ENCODE measurements at regions not wholly inside any gene's neighbourhood (a gene's known extent, or its start where the extent isn't known, plus 50 kb on each side); places are given as distances from the start of the nearest gene placed in this dataset.

GRCh38 chr5:57937025-57937424 lies 454.4 kb upstream of the ACTBL2 start:
- no peak overlapping the region for H2BK12ac ChIP-seq (ENCODE audit: low read length)
- WGBS, 2 donors (ENCODE audit: extremely low coverage in 2 of 2, insufficient read length in 2 of 2, insufficient replicate concordance in 1 of 2): no CpG with 5 or more reads among the region's 3 CpGs
- H3K27ac ChIP-seq (replicated peaks; ENCODE audit: low read length): no peak overlapping the region
- no peak overlapping the region for H3K4ac ChIP-seq (ENCODE audit: low read length)
- H3K4me3 ChIP-seq (ENCODE audit: low read length in 2 of 2): no peak overlapping the region
- no peaks in the 10 kb centered on the region for H3K9me3 ChIP-seq (replicated peaks in 1 of 2; ENCODE audit: control insufficient read depth in 2 of 2, insufficient read depth in 1 of 2, low read depth in 1 of 2, low read length in 2 of 2)
- no peak overlapping the region for H2BK5ac ChIP-seq (ENCODE audit: low read length)
- no peaks in the 10 kb centered on the region for H3K36me3 ChIP-seq (replicated peaks in 1 of 2; ENCODE audit: control insufficient read depth in 2 of 2, insufficient read depth in 2 of 2, low read length in 2 of 2)
- no peaks in the 10 kb centered on the region for H3K79me1 ChIP-seq (ENCODE audit: low read depth, low read length)
- no peak overlapping the region for H4K91ac ChIP-seq (ENCODE audit: low read depth, low read length, poor library complexity)
- no peaks in the 10 kb centered on the region for H3K4me1 ChIP-seq (ENCODE audit: control insufficient read depth in 2 of 2, insufficient read depth in 1 of 2, low read depth in 1 of 2, low read length in 2 of 2)
- H3K18ac ChIP-seq (ENCODE audit: low read length): no peak overlapping the region
- no peak overlapping the region for H2AFZ ChIP-seq (ENCODE audit: low read length)
- no peak overlapping the region for H3K4me2 ChIP-seq (ENCODE audit: insufficient read depth, low read length, poor library complexity, severe bottlenecking)
- DNase-seq (ENCODE audit: low spot score): no peak
- H2BK120ac ChIP-seq (ENCODE audit: low read depth, low read length): no peak overlapping the region
- H3K23ac ChIP-seq (ENCODE audit: low read depth, low read length, poor library complexity): no peak overlapping the region
- no peak overlapping the region for H4K8ac ChIP-seq (ENCODE audit: low read depth, low read length)
- no peak overlapping the region for H2BK15ac ChIP-seq (ENCODE audit: low read length)
- no peak overlapping the region for H3K9ac ChIP-seq (ENCODE audit: low read depth, low read length, poor library complexity)
- H2AK5ac ChIP-seq (ENCODE audit: low read depth, low read length): no peak overlapping the region
- H3K27me3 ChIP-seq (ENCODE audit: control insufficient read depth in 3 of 3, insufficient read depth in 3 of 3, low read depth in 1 of 3, low read length in 3 of 3): no peaks in the 10 kb centered on the region
- H3K14ac ChIP-seq (ENCODE audit: low read length): no peak overlapping the region

- H4K8ac ChIP-seq (ENCODE audit: low read depth, low read length): no peak overlapping the region
- H3K4me3 ChIP-seq (ENCODE audit: low read length in 2 of 2): no peak overlapping the region
- H3K4ac ChIP-seq (ENCODE audit: low read length): no peak overlapping the region
- WGBS, 2 donors (ENCODE audit: extremely low coverage in 2 of 2, insufficient read length in 2 of 2, insufficient replicate concordance in 1 of 2): no CpG with 5 or more reads among the region's 3 CpGs
- no peak overlapping the region for H3K9ac ChIP-seq (ENCODE audit: low read depth, low read length, poor library complexity)
- H3K23ac ChIP-seq (ENCODE audit: low read depth, low read length, poor library complexity): no peak overlapping the region
- no peak overlapping the region for H2BK15ac ChIP-seq (ENCODE audit: low read length)
- H3K79me1 ChIP-seq (ENCODE audit: low read depth, low read length): no peaks in the 10 kb centered on the region
- no peak overlapping the region for H3K27ac ChIP-seq (replicated peaks; ENCODE audit: low read length)
- H3K14ac ChIP-seq (ENCODE audit: low read length): no peak overlapping the region
- H3K4me1 ChIP-seq (ENCODE audit: control insufficient read depth in 2 of 2, insufficient read depth in 1 of 2, low read depth in 1 of 2, low read length in 2 of 2): no peaks in the 10 kb centered on the region
- H2BK12ac ChIP-seq (ENCODE audit: low read length): no peak overlapping the region
- H3K18ac ChIP-seq (ENCODE audit: low read length): no peak overlapping the region
- H2AFZ ChIP-seq (ENCODE audit: low read length): no peak overlapping the region
- H3K9me3 ChIP-seq (replicated peaks in 1 of 2; ENCODE audit: control insufficient read depth in 2 of 2, insufficient read depth in 1 of 2, low read depth in 1 of 2, low read length in 2 of 2): no peaks in the 10 kb centered on the region
- DNase-seq (ENCODE audit: low spot score): no peak
- H2AK5ac ChIP-seq (ENCODE audit: low read depth, low read length): no peak overlapping the region
- H3K4me2 ChIP-seq (ENCODE audit: insufficient read depth, low read length, poor library complexity, severe bottlenecking): no peak overlapping the region
- no peaks in the 10 kb centered on the region for H3K27me3 ChIP-seq (ENCODE audit: control insufficient read depth in 3 of 3, insufficient read depth in 3 of 3, low read depth in 1 of 3, low read length in 3 of 3)
- H4K91ac ChIP-seq (ENCODE audit: low read depth, low read length, poor library complexity): no peak overlapping the region
- no peaks in the 10 kb centered on the region for H3K36me3 ChIP-seq (replicated peaks in 1 of 2; ENCODE audit: control insufficient read depth in 2 of 2, insufficient read depth in 2 of 2, low read length in 2 of 2)
- H2BK120ac ChIP-seq (ENCODE audit: low read depth, low read length): no peak overlapping the region
- no peak overlapping the region for H2BK5ac ChIP-seq (ENCODE audit: low read length)
These were observed 450.1 kb upstream of the ACTBL2 start for GRCh38 chr5:57932761-57933160.

- H3K36me3 ChIP-seq (replicated peaks in 1 of 2; ENCODE audit: control insufficient read depth in 2 of 2, insufficient read depth in 2 of 2, low read length in 2 of 2): no peaks in the 10 kb centered on the region
- no peak overlapping the region for H2AK5ac ChIP-seq (ENCODE audit: low read depth, low read length)
- H2BK15ac ChIP-seq (ENCODE audit: low read length): no peak overlapping the region
- no peak overlapping the region for H2BK12ac ChIP-seq (ENCODE audit: low read length)
- H4K8ac ChIP-seq (ENCODE audit: low read depth, low read length): no peak overlapping the region
- no peaks in the 10 kb centered on the region for H3K27me3 ChIP-seq (ENCODE audit: control insufficient read depth in 3 of 3, insufficient read depth in 3 of 3, low read depth in 1 of 3, low read length in 3 of 3)
- H3K9me3 ChIP-seq (replicated peaks in 1 of 2; ENCODE audit: control insufficient read depth in 2 of 2, insufficient read depth in 1 of 2, low read depth in 1 of 2, low read length in 2 of 2): no peaks in the 10 kb centered on the region
- H2BK120ac ChIP-seq (ENCODE audit: low read depth, low read length): no peak overlapping the region
- WGBS, 2 donors (ENCODE audit: extremely low coverage in 2 of 2, insufficient read length in 2 of 2, insufficient replicate concordance in 1 of 2): no CpG with 5 or more reads among the region's 1 CpG
- H2AFZ ChIP-seq (ENCODE audit: low read length): no peak overlapping the region
- H3K4me1 ChIP-seq (ENCODE audit: control insufficient read depth in 2 of 2, insufficient read depth in 1 of 2, low read depth in 1 of 2, low read length in 2 of 2): no peaks in the 10 kb centered on the region
- H2BK5ac ChIP-seq (ENCODE audit: low read length): no peak overlapping the region
- H4K91ac ChIP-seq (ENCODE audit: low read depth, low read length, poor library complexity): no peak overlapping the region
- DNase-seq (ENCODE audit: low spot score): no peak
- H3K18ac ChIP-seq (ENCODE audit: low read length): no peak overlapping the region
- H3K27ac ChIP-seq (replicated peaks; ENCODE audit: low read length): no peak overlapping the region
- H3K9ac ChIP-seq (ENCODE audit: low read depth, low read length, poor library complexity): no peak overlapping the region
- no peak overlapping the region for H3K4me3 ChIP-seq (ENCODE audit: low read length in 2 of 2)
- no peak overlapping the region for H3K23ac ChIP-seq (ENCODE audit: low read depth, low read length, poor library complexity)
- no peak overlapping the region for H3K14ac ChIP-seq (ENCODE audit: low read length)
- no peak overlapping the region for H3K4me2 ChIP-seq (ENCODE audit: insufficient read depth, low read length, poor library complexity, severe bottlenecking)
- no peaks in the 10 kb centered on the region for H3K79me1 ChIP-seq (ENCODE audit: low read depth, low read length)
- no peak overlapping the region for H3K4ac ChIP-seq (ENCODE audit: low read length)
These were observed 449.2 kb upstream of the ACTBL2 start for GRCh38 chr5:57931807-57932206.

- Histone ChIP-seq H4K8ac (ENCODE audit: low read depth, low read length) (no peak overlapping the region), H3K9me3 (replicated peaks in 1 of 2; ENCODE audit: control insufficient read depth in 2 of 2, insufficient read depth in 1 of 2, low read depth in 1 of 2, low read length in 2 of 2) (no peaks in the 10 kb centered on the region), H3K27me3 (ENCODE audit: control insufficient read depth in 3 of 3, insufficient read depth in 3 of 3, low read depth in 1 of 3, low read length in 3 of 3) (no peaks in the 10 kb centered on the region), H3K18ac (ENCODE audit: low read length) (no peak overlapping the region), H3K27ac (replicated peaks; ENCODE audit: low read length) (no peak overlapping the region), H3K9ac (ENCODE audit: low read depth, low read length, poor library complexity) (no peak overlapping the region), H3K4me3 (ENCODE audit: low read length in 2 of 2) (no peak overlapping the region), H3K79me1 (ENCODE audit: low read depth, low read length) (no peaks in the 10 kb centered on the region), H3K4ac (ENCODE audit: low read length) (no peak overlapping the region), H2BK15ac (ENCODE audit: low read length) (no peak overlapping the region), H4K91ac (ENCODE audit: low read depth, low read length, poor library complexity) (no peak overlapping the region), H3K4me1 (ENCODE audit: control insufficient read depth in 2 of 2, insufficient read depth in 1 of 2, low read depth in 1 of 2, low read length in 2 of 2) (no peaks in the 10 kb centered on the region), H2AFZ (ENCODE audit: low read length) (no peak overlapping the region), H3K4me2 (ENCODE audit: insufficient read depth, low read length, poor library complexity, severe bottlenecking) (no peak overlapping the region), H2BK12ac (ENCODE audit: low read length) (no peak overlapping the region), H2BK5ac (ENCODE audit: low read length) (no peak overlapping the region), H3K14ac (ENCODE audit: low read length) (no peak overlapping the region), H3K36me3 (replicated peaks in 1 of 2; ENCODE audit: control insufficient read depth in 2 of 2, insufficient read depth in 2 of 2, low read length in 2 of 2) (no peaks in the 10 kb centered on the region), H2AK5ac (ENCODE audit: low read depth, low read length) (no peak overlapping the region), H2BK120ac (ENCODE audit: low read depth, low read length) (no peak overlapping the region), H3K23ac (ENCODE audit: low read depth, low read length, poor library complexity) (no peak overlapping the region)
- no peak for DNase-seq (ENCODE audit: low spot score)
These were observed 448.7 kb upstream of the ACTBL2 start for GRCh38 chr5:57931352-57931751.

All from neuronal stem cell (in vitro differentiated cells).